GM21723 (cell line): ENCODE measurements at regions not wholly inside any gene's neighbourhood (a gene's known extent, or its start where the extent isn't known, plus 50 kb on each side); places are given as distances from the start of the nearest gene placed in this dataset.

ENCODE experiments used
- ATAC-seq: cut with Tn5 transposase; IDR thresholded peaks from one replicate; pipeline ENCODE4 v1.9.1; 2021; ENCODE audit warnings: mild to moderate bottlenecking, moderate library complexity; ENCODE audit not compliant: unreplicated experiment

- ATAC-seq = no peak
Measured at GRCh38 chr1:60488847-60489246, 415.3 kb upstream of the C1orf87 start.

- ATAC-seq = no peak
Measured at GRCh38 chr1:60487565-60488345, 414.2 kb upstream of the C1orf87 start.

- no peak for ATAC-seq
Measured at GRCh38 chr1:60483509-60483908, 409.9 kb upstream of the C1orf87 start.

GRCh38 chr1:60470246-60470645 is 396.7 kb upstream of the C1orf87 start:
- no peak for ATAC-seq

- no peak for ATAC-seq
Measured at GRCh38 chr1:60463786-60464185, 390.2 kb upstream of the C1orf87 start.

GRCh38 chr1:60463146-60463545 is 389.6 kb upstream of the C1orf87 start:
- no peak for ATAC-seq

GRCh38 chr1:60461925-60462595 is 388.5 kb upstream of the C1orf87 start:
- ATAC-seq = no peak

- ATAC-seq = no peak
Measured at GRCh38 chr1:60458111-60458510, 384.5 kb upstream of the C1orf87 start.

GRCh38 chr1:60449876-60450275 is 376.3 kb upstream of the C1orf87 start:
- no peak for ATAC-seq

- ATAC-seq = no peak
Measured at GRCh38 chr1:60448850-60449249, 375.3 kb upstream of the C1orf87 start.

GRCh38 chr1:60444680-60445079 is 371.1 kb upstream of the C1orf87 start:
- no peak for ATAC-seq

- no peak for ATAC-seq
Measured at GRCh38 chr1:60436186-60436585, 362.6 kb upstream of the C1orf87 start.

- ATAC-seq = no peak
Measured at GRCh38 chr1:60431593-60431992, 358.0 kb upstream of the C1orf87 start.

- no peak for ATAC-seq
Measured at GRCh38 chr1:60430375-60430774, 356.8 kb upstream of the C1orf87 start.

- ATAC-seq = no peak
Measured at GRCh38 chr1:60428127-60428526, 354.6 kb upstream of the C1orf87 start.

- no peak for ATAC-seq
Measured at GRCh38 chr1:60427701-60428100, 354.1 kb upstream of the C1orf87 start.

GRCh38 chr1:60427194-60427593 is 353.6 kb upstream of the C1orf87 start:
- ATAC-seq = no peak

GRCh38 chr1:60425528-60425927 is 352.0 kb upstream of the C1orf87 start:
- ATAC-seq = no peak

GRCh38 chr1:60423146-60423780 is 349.7 kb upstream of the C1orf87 start:
- no peak for ATAC-seq

- ATAC-seq = no peak
Measured at GRCh38 chr1:60421965-60422364, 348.4 kb upstream of the C1orf87 start.

GRCh38 chr1:60419023-60419422 is 345.5 kb upstream of the C1orf87 start:
- no peak for ATAC-seq

- ATAC-seq = no peak
Measured at GRCh38 chr1:60415696-60416095, 342.1 kb upstream of the C1orf87 start.
